Mucosa of descending colon (tissue), 3 donors: ENCODE measurements at regions not wholly inside any gene's neighbourhood (a gene's known extent, or its start where the extent isn't known, plus 50 kb on each side); places are given as distances from the start of the nearest gene placed in this dataset.

Source experiments
- ATAC-seq: fragments of 200-7000 bp; cut with Tn5 transposase; one replicate; pipeline ENCODE4 v1.9.1; 2020; ENCODE audit warnings: mild to moderate bottlenecking, moderate library complexity
- DNase-seq, 3 donors: peaks; one replicate each; pipeline ENCODE4 v3.0.0-alpha.2; 2020
- H3K36me3 ChIP-seq: fragments of 200-600 bp; one replicate; pipeline ENCODE4 v1.8.0; 2021; ENCODE audit warnings: low read depth, mild to moderate bottlenecking
- H3K4me1 ChIP-seq: fragments of 200-600 bp; one replicate; pipeline ENCODE4 v1.8.0; 2021; ENCODE audit warnings: low read depth, mild to moderate bottlenecking
- H3K4me3 ChIP-seq: fragments of 200-600 bp; one replicate; pipeline ENCODE4 v1.8.0; 2021; ENCODE audit warnings: mild to moderate bottlenecking
- H3K9me3 ChIP-seq: fragments of 200-600 bp; one replicate; pipeline ENCODE4 v1.8.0; 2021; ENCODE audit warnings: mild to moderate bottlenecking
- intact Hi-C, 2 donors: fragments of 100-400 bp; cut with DNase I in 1 of 2; cut with micrococcal nuclease in 1 of 2; formaldehyde crosslinking; loops; one replicate each; pipeline versions ENCODE4 v1.11.0 to v1.11.1; 2022; cut with DNase I, micrococcal nuclease
- TF ChIP-seq, protein P1 (sequence below): fragments of 200-600 bp; IDR thresholded peaks from one replicate; pipeline ENCODE4 v1.8.0; 2022; ENCODE audit warnings: antibody characterized with exemption, mild to moderate bottlenecking
- donor health status: DM: no; HTN: no; CAD: no; lungs with moderate emphysema.
- donor health status: DM: no; HTN: no; CAD: no.
- donor health status: DM: no; HTN: yes; CAD: no.

DNA sequence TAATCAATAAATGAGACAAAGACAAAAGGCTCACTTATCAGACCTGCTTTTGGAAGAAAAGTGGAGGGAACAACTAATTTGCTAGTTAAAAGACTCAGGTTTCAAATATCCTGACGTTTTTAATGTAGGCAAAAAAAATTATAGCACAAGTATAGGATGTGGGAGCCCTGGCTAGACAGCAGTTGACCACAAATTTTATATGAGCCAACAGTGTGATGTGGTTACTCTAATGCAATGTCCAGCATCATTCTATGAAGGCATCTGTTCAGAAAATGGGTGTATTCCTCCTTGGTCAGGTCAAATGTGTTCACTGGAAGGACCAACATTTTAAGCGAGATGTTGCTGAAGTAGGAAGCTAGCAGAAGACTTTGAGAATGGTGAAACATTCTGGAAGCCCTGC lies 237.4 kb downstream of the MAP2K6 start:
- intact Hi-C loops = no loop called here
- no peak for ATAC-seq
- DNase-seq = no peak
- no peaks in the 10 kb centered on the region for H3K36me3 ChIP-seq
- H3K4me3 ChIP-seq = no peak overlapping the region
- no peaks in the 10 kb centered on the region for H3K4me1 ChIP-seq
- H3K9me3 ChIP-seq = no peaks in the 10 kb centered on the region
- TF ChIP-seq, protein P1, sequence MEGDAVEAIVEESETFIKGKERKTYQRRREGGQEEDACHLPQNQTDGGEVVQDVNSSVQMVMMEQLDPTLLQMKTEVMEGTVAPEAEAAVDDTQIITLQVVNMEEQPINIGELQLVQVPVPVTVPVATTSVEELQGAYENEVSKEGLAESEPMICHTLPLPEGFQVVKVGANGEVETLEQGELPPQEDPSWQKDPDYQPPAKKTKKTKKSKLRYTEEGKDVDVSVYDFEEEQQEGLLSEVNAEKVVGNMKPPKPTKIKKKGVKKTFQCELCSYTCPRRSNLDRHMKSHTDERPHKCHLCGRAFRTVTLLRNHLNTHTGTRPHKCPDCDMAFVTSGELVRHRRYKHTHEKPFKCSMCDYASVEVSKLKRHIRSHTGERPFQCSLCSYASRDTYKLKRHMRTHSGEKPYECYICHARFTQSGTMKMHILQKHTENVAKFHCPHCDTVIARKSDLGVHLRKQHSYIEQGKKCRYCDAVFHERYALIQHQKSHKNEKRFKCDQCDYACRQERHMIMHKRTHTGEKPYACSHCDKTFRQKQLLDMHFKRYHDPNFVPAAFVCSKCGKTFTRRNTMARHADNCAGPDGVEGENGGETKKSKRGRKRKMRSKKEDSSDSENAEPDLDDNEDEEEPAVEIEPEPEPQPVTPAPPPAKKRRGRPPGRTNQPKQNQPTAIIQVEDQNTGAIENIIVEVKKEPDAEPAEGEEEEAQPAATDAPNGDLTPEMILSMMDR = no peak

DNA sequence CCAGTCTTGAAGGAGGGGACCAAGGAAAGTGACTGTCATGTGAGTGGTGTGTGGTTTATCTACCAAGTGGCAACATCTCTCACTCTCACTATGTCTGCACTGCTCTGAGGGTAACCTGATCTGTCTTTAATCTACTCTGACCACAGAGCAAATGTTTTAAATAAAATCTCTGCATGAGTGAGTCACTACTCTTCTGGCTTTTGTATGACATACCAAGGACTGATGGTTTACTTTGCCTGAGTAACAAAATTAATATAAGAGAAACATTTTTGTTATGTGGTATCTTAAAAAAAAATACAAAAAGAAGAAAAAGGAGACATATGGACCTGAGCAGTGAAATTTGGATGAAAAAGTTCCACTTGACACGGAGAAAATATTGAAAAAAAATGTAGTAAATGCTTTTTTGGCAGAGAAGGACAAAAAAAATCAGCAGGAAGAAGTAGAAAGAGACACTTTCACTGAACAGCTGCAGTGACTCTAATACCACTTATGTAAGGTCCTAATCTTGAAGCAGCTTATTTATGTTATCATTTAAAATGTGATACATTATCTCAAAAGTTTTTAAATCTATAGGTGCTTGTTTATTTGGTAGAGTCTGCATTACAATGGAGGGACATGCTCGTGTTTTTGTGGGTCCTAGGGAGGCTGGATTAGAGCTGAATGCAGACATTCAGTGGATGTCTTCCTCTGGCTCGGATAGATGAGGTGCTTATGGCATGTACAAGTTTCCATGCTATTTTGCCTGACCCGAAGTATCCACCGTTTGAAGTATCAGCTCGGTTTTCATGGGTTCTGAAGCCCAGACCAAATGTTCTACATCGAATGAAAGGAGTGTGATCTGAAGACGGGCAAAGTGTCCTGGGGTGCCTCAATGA lies 240.7 kb downstream of the MAP2K6 start:
- no peaks in the 10 kb centered on the region for H3K9me3 ChIP-seq
- intact Hi-C loops = no loop called here
- TF ChIP-seq, protein P1 = no peak
- no peak for DNase-seq
- no peaks in the 10 kb centered on the region for H3K36me3 ChIP-seq
- ATAC-seq = no peak
- H3K4me3 ChIP-seq = no peak overlapping the region
- H3K4me1 ChIP-seq = no peaks in the 10 kb centered on the region

DNA sequence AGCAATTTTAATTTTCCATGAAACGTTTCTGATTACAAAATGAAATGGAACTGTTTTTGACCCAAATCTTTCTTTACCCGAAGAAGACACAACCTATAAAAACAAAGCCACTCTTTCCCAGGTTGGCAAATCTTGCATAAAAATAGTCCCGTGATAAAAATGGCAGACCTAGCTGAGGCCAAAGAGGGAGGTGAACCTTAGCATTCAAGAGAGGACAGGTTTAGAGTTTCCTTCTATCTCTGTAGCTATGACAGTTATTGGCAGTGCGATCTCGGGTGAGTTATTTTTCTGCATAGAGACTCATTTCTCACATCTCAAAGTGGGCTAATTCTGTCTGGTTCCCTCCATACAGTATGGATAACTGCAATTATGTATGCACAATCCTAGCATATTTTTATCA lies 241.4 kb downstream of the MAP2K6 start:
- intact Hi-C loops = no loop called here
- Histone ChIP-seq H3K36me3 (no peaks in the 10 kb centered on the region), H3K9me3 (no peaks in the 10 kb centered on the region), H3K4me3 (no peak overlapping the region), H3K4me1 (no peaks in the 10 kb centered on the region)
- TF ChIP-seq, protein P1 = no peak
- DNase-seq (no peak), ATAC-seq (no peak)

DNA sequence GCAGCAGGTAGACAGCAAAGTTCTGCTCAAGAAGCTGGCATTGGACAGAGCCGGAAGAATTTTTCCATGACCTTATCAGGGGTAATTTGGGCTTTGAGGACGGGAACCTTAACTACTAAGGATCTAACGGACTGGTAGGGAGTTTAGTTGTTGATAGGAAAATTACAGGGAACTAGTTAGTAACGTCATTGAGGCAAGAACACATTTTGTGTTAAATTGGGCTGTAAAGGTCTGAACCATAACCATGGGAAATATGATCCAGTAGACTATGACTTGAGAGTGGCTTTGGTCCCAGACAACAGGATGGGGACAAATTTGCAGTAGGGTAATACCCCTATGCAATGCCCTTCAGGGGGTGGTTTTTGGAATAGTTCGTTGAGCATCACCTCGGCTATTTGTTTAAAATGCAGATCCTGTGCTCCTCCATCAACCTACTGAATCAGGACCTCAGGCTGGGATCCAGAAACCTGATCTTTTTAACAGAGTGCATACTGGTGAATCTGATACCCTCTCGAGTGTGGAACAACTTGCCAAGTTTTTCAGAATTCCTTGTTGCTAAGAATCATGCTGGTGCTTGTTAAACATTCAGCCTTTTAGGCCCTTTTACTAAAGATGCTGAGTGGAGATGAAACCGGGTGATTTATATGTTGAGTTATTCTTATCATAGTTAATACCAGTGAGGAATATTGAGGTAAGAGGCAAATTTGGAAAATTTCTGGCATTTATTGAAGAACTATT lies 255.1 kb downstream of the MAP2K6 start:
- TF ChIP-seq, protein P1 = no peak
- no peaks in the 10 kb centered on the region for H3K4me1 ChIP-seq
- intact Hi-C loops = no loop called here
- DNase-seq = no peak
- ATAC-seq = no peak
- no peak overlapping the region for H3K4me3 ChIP-seq
- H3K36me3 ChIP-seq = no peaks in the 10 kb centered on the region
- no peaks in the 10 kb centered on the region for H3K9me3 ChIP-seq

DNA sequence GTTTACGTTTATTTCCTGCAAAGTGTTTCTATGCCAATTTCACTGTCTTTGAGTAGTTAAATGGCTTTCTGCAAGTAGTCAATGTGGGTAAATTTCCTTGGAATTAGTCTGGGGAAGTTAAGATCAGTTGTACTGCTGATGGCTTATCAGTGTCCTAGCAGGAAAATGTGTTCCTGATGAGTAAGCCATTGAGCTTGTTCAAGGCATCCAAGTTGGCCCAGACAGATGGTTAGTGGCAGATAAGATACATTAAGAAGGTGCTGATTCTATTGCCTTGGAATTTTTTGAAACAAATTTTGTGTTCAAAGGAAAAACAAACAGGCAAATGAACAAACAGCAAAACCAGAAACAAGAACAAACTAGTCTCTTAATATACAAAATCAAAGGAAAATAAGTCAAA lies 258.4 kb downstream of the MAP2K6 start:
- H3K4me1 ChIP-seq = no peaks in the 10 kb centered on the region
- ATAC-seq (no peak), DNase-seq (no peak)
- H3K9me3 ChIP-seq = no peaks in the 10 kb centered on the region
- no peaks in the 10 kb centered on the region for H3K36me3 ChIP-seq
- intact Hi-C loops = no loop called here
- TF ChIP-seq, protein P1 = no peak
- H3K4me3 ChIP-seq = no peak overlapping the region
